ENCODE measurements at regions not wholly inside any gene's neighbourhood (a gene's known extent, or its start where the extent isn't known, plus 50 kb on each side); places are given as distances from the start of the nearest gene placed in this dataset.

DNA sequence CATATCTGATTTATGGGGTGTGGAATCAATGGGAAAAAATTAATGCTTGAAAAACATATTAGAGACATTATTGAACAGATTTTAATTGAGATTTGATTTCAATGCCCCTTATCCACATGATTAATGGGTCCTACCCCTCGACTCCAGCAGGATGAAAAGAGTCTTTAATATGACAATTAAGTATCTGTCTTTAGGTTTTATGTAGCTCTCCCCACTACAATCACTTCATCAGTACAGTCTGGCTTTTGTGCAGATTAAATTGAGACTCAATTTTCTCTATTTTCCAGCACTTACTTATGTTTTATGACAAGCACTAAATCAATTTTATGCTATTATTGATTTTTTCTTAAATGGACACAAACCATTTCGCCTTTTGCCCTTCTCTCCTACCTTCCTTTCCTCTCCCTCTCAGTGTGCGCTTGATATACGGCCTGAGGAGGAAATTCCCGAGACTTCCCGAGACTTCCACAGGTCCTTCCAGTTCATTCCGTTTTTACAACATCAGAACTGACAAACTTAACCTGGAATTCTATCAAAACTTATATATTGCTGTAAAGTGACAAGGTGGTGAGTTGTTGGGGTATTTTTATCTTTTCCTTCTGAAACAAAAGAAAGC, 555.1 kb upstream of the SALL3 start:
- TF ChIP-seq, protein P1, sequence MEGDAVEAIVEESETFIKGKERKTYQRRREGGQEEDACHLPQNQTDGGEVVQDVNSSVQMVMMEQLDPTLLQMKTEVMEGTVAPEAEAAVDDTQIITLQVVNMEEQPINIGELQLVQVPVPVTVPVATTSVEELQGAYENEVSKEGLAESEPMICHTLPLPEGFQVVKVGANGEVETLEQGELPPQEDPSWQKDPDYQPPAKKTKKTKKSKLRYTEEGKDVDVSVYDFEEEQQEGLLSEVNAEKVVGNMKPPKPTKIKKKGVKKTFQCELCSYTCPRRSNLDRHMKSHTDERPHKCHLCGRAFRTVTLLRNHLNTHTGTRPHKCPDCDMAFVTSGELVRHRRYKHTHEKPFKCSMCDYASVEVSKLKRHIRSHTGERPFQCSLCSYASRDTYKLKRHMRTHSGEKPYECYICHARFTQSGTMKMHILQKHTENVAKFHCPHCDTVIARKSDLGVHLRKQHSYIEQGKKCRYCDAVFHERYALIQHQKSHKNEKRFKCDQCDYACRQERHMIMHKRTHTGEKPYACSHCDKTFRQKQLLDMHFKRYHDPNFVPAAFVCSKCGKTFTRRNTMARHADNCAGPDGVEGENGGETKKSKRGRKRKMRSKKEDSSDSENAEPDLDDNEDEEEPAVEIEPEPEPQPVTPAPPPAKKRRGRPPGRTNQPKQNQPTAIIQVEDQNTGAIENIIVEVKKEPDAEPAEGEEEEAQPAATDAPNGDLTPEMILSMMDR (IDR thresholded peaks at IDR 0.05): no peak
- no peak for TF ChIP-seq POLR2A (IDR thresholded peaks at IDR 0.05)
- TF ChIP-seq EP300 (IDR thresholded peaks at IDR 0.05): no peak
- TF ChIP-seq POLR2AphosphoS5 (IDR thresholded peaks at IDR 0.05): no peak

Data from sigmoid colon (tissue), 4 donors.